ENCODE measurements at regions not wholly inside any gene's neighbourhood (a gene's known extent, or its start where the extent isn't known, plus 50 kb on each side); places are given as distances from the start of the nearest gene placed in this dataset.

DNA sequence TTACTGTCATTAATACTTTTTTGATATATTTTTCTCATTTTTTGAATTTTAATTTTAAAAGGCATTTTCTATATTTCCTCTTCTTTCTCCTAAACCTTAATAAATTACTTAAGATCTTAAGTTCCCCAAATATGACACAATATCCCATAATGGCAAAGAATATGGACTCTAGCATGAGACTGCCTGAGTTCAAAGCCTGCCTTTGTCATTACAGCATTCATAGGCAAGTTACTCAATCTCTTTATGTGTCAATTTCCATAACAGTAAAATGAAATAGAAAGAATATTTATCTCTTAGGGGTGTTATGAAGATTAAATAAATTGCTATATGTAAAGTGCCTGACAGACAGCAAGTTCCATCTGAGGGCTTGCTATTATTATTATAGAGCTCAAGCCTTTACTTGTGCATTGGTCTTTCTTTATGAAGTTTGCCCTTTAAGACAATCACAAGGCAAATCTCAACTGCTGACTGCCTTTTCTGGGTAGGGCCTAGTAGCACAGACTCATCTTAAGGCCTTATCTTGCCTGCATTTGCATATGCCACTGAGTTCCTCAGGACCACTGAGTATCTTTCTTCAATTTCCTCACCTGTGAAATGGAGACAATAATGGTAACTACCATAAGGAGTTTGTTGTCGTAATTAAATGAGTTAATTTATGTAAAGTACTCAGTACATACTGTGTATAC, 231.0 kb downstream of the NRIP1 start:
- TF ChIP-seq ZFPM2 (CRISPR knock-in tag; IDR thresholded peaks at IDR 0.05) (no peak), ZNF217 (CRISPR knock-in tag; IDR thresholded peaks at IDR 0.05) (no peak), KLF10 (CRISPR knock-in tag; IDR thresholded peaks at IDR 0.05) (no peak)
- TF ChIP-seq, protein P1, sequence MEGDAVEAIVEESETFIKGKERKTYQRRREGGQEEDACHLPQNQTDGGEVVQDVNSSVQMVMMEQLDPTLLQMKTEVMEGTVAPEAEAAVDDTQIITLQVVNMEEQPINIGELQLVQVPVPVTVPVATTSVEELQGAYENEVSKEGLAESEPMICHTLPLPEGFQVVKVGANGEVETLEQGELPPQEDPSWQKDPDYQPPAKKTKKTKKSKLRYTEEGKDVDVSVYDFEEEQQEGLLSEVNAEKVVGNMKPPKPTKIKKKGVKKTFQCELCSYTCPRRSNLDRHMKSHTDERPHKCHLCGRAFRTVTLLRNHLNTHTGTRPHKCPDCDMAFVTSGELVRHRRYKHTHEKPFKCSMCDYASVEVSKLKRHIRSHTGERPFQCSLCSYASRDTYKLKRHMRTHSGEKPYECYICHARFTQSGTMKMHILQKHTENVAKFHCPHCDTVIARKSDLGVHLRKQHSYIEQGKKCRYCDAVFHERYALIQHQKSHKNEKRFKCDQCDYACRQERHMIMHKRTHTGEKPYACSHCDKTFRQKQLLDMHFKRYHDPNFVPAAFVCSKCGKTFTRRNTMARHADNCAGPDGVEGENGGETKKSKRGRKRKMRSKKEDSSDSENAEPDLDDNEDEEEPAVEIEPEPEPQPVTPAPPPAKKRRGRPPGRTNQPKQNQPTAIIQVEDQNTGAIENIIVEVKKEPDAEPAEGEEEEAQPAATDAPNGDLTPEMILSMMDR (IDR thresholded peaks at IDR 0.05 in 2 of 3, conservative IDR thresholded peaks at IDR 0.05 in 1 of 3; ENCODE audit: insufficient read depth in 2 of 3, low read depth in 1 of 3, low read length in 3 of 3) = no peak
- TF ChIP-seq, protein P2, sequence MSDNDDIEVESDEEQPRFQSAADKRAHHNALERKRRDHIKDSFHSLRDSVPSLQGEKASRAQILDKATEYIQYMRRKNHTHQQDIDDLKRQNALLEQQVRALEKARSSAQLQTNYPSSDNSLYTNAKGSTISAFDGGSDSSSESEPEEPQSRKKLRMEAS (CRISPR knock-in tag; IDR thresholded peaks at IDR 0.05) = no peak

Measured in K562 (cell line).